ENCODE measurements at regions not wholly inside any gene's neighbourhood (a gene's known extent, or its start where the extent isn't known, plus 50 kb on each side); places are given as distances from the start of the nearest gene placed in this dataset.
"Not testable (repeated sequence)": the region's sequence is repeated elsewhere in the genome, so short reads cannot be mapped to it uniquely, and the experiment has no call there.

- Histone ChIP-seq H3K4me3 (ENCODE audit: low read length in 3 of 3) (no peak overlapping the region), H3K36me3 (ENCODE audit: control insufficient read depth in 3 of 3, insufficient read depth in 3 of 3, low read length in 3 of 3) (no peaks in the 10 kb centered on the region), H3K9ac (ENCODE audit: low read depth in 1 of 3, low read length in 3 of 3) (no peak overlapping the region), H3K27ac (ENCODE audit: low read depth, low read length) (no peak overlapping the region), H3K27me3 (ENCODE audit: control insufficient read depth in 3 of 3, insufficient read depth in 3 of 3, low read length in 3 of 3) (no peaks in the 10 kb centered on the region), H3K4me1 (ENCODE audit: control insufficient read depth in 3 of 3, insufficient read depth in 3 of 3, low read length in 3 of 3) (no peaks in the 10 kb centered on the region), H3K9me3 (ENCODE audit: control insufficient read depth in 3 of 3, low read length in 3 of 3) (no peaks in the 10 kb centered on the region)
These were observed 1360.6 kb upstream of the ACO1 start for GRCh38 chr9:31023847-31024246.

DNA sequence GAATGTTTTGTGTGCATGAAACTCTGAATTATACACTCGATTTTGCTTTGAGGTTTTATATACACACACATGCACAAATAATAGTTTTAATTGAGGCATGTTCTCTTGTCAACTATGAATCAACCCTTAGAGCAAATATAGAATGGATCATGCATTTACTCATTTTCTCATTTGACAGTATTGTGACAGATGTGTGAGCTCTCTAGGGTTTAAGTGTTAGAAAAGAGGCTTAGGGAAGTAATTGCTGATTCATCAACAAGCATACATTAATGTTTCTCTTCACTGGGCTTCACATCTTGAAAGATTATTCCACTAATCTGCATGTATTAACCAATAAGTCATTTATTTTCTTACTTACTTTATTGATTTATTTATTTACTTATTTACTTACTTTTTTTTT is 1356.8 kb upstream of the ACO1 start:
- no peaks in the 10 kb centered on the region for H3K9me3 ChIP-seq (ENCODE audit: control insufficient read depth in 3 of 3, low read length in 3 of 3)

GRCh38 chr9:31028137-31028536 is 1356.3 kb upstream of the ACO1 start:
- Histone ChIP-seq H3K27ac (ENCODE audit: low read depth, low read length) (no peak overlapping the region), H3K27me3 (ENCODE audit: control insufficient read depth in 3 of 3, insufficient read depth in 3 of 3, low read length in 3 of 3) (no peaks in the 10 kb centered on the region), H3K9ac (ENCODE audit: low read depth in 1 of 3, low read length in 3 of 3) (no peak overlapping the region), H3K4me1 (ENCODE audit: control insufficient read depth in 3 of 3, insufficient read depth in 3 of 3, low read length in 3 of 3) (no peaks in the 10 kb centered on the region), H3K9me3 (ENCODE audit: control insufficient read depth in 3 of 3, low read length in 3 of 3) (no peaks in the 10 kb centered on the region), H3K36me3 (ENCODE audit: control insufficient read depth in 3 of 3, insufficient read depth in 3 of 3, low read length in 3 of 3) (no peaks in the 10 kb centered on the region), H3K4me3 (ENCODE audit: low read length in 3 of 3) (no peak overlapping the region)

More for the DNA sequence above, 1356.8 kb upstream of the ACO1 start:
- Histone ChIP-seq H3K27me3 (ENCODE audit: control insufficient read depth in 3 of 3, insufficient read depth in 3 of 3, low read length in 3 of 3) (no peaks in the 10 kb centered on the region), H3K27ac (ENCODE audit: low read depth, low read length) (no peak overlapping the region), H3K4me1 (ENCODE audit: control insufficient read depth in 3 of 3, insufficient read depth in 3 of 3, low read length in 3 of 3) (no peaks in the 10 kb centered on the region), H3K9ac (ENCODE audit: low read depth in 1 of 3, low read length in 3 of 3) (no peak overlapping the region), H3K36me3 (ENCODE audit: control insufficient read depth in 3 of 3, insufficient read depth in 3 of 3, low read length in 3 of 3) (no peaks in the 10 kb centered on the region), H3K4me3 (ENCODE audit: low read length in 3 of 3) (no peak overlapping the region)

DNA sequence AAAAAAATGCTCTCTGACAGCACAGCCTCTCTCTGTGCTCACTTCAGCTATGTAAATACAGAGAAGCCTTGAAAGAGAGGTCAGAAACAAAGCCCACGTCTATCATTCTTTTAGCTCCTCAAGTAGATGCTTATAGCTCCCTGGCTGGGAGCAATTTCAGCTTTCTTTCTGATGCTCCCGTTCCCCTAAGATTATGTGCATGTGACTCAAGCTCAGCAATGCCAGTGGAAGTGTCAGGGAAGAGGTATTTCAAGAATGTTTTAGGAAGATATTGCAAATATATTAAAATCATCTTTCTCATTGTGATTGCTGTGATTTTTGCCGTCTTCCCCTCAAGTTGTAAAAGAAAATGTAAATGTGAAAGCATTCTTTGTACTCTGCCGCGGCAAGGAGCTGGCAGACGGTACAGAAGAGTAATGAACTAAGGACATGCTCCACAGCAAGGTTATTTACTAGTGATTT is 1353.7 kb upstream of the ACO1 start:
- H3K27ac ChIP-seq (ENCODE audit: low read depth, low read length): no peak overlapping the region
- no peaks in the 10 kb centered on the region for H3K4me1 ChIP-seq (ENCODE audit: control insufficient read depth in 3 of 3, insufficient read depth in 3 of 3, low read length in 3 of 3)
- H3K4me3 ChIP-seq (ENCODE audit: low read length in 3 of 3): no peak overlapping the region

DNA sequence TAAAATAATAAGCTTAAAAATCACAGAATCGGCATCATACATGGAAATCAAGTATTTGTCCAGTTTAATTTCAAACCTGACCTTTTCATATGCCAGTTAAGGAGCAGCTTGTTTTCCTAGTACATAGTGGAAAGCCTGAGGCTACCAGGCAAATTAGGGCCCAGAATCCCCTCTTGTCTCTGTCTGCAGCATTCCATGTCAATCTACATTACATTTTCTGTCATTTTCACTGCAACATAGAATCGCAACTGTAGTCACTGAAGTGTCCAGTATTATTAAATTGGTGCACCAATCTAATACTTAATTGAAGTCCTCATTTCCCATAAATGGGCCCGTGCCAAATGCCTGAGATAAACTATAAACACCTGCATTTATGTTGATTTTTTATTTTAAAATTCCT is 1352.2 kb upstream of the ACO1 start:
- H3K36me3 ChIP-seq (ENCODE audit: control insufficient read depth in 3 of 3, insufficient read depth in 3 of 3, low read length in 3 of 3): no peaks in the 10 kb centered on the region
- no peaks in the 10 kb centered on the region for H3K9me3 ChIP-seq (ENCODE audit: control insufficient read depth in 3 of 3, low read length in 3 of 3)
- no peak overlapping the region for H3K9ac ChIP-seq (ENCODE audit: low read depth in 1 of 3, low read length in 3 of 3)
- no peaks in the 10 kb centered on the region for H3K27me3 ChIP-seq (ENCODE audit: control insufficient read depth in 3 of 3, insufficient read depth in 3 of 3, low read length in 3 of 3)
- no peak overlapping the region for H3K4me3 ChIP-seq (ENCODE audit: low read length in 3 of 3)
- no peak overlapping the region for H3K27ac ChIP-seq (ENCODE audit: low read depth, low read length)
- no peaks in the 10 kb centered on the region for H3K4me1 ChIP-seq (ENCODE audit: control insufficient read depth in 3 of 3, insufficient read depth in 3 of 3, low read length in 3 of 3)

More for the DNA sequence above, 1353.7 kb upstream of the ACO1 start:
- H3K9ac ChIP-seq (ENCODE audit: low read depth in 1 of 3, low read length in 3 of 3): no peak overlapping the region
- H3K9me3 ChIP-seq (ENCODE audit: control insufficient read depth in 3 of 3, low read length in 3 of 3): no peaks in the 10 kb centered on the region
- no peaks in the 10 kb centered on the region for H3K36me3 ChIP-seq (ENCODE audit: control insufficient read depth in 3 of 3, insufficient read depth in 3 of 3, low read length in 3 of 3)
- no peaks in the 10 kb centered on the region for H3K27me3 ChIP-seq (ENCODE audit: control insufficient read depth in 3 of 3, insufficient read depth in 3 of 3, low read length in 3 of 3)

DNA sequence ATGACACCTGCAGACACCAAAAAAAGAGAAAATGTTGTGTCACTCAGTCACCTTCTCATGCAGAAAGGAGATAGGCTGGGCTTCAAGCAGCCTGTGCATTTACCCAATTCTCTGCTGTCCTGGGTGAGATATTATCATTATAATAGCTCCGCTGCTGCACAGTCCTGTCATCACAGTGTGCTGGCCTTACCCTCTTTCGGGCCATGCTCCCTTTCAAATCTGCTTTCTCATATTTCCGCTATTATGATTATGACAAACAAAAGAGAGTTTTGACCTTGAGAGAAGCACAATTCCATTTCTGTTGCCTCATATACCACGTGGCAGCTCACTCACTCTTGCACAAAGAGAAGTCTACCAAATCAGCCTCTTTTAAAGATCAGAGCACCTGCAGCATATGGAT is 1350.1 kb upstream of the ACO1 start:
- Histone ChIP-seq H3K27ac (ENCODE audit: low read depth, low read length) (no peak overlapping the region), H3K9me3 (ENCODE audit: control insufficient read depth in 3 of 3, low read length in 3 of 3) (no peaks in the 10 kb centered on the region), H3K4me3 (ENCODE audit: low read length in 3 of 3) (no peak overlapping the region), H3K36me3 (ENCODE audit: control insufficient read depth in 3 of 3, insufficient read depth in 3 of 3, low read length in 3 of 3) (no peaks in the 10 kb centered on the region), H3K9ac (ENCODE audit: low read depth in 1 of 3, low read length in 3 of 3) (no peak overlapping the region), H3K27me3 (ENCODE audit: control insufficient read depth in 3 of 3, insufficient read depth in 3 of 3, low read length in 3 of 3) (no peaks in the 10 kb centered on the region), H3K4me1 (ENCODE audit: control insufficient read depth in 3 of 3, insufficient read depth in 3 of 3, low read length in 3 of 3) (no peaks in the 10 kb centered on the region)

GRCh38 chr9:31040564-31040963 is 1343.9 kb upstream of the ACO1 start:
- Histone ChIP-seq H3K9ac (ENCODE audit: low read depth in 1 of 3, low read length in 3 of 3) (no peak overlapping the region), H3K4me1 (ENCODE audit: control insufficient read depth in 3 of 3, insufficient read depth in 3 of 3, low read length in 3 of 3) (no peaks in the 10 kb centered on the region), H3K4me3 (ENCODE audit: low read length in 3 of 3) (no peak overlapping the region), H3K27ac (ENCODE audit: low read depth, low read length) (no peak overlapping the region), H3K36me3 (ENCODE audit: control insufficient read depth in 3 of 3, insufficient read depth in 3 of 3, low read length in 3 of 3) (no peaks in the 10 kb centered on the region), H3K9me3 (ENCODE audit: control insufficient read depth in 3 of 3, low read length in 3 of 3) (no peaks in the 10 kb centered on the region), H3K27me3 (ENCODE audit: control insufficient read depth in 3 of 3, insufficient read depth in 3 of 3, low read length in 3 of 3) (no peaks in the 10 kb centered on the region)

DNA sequence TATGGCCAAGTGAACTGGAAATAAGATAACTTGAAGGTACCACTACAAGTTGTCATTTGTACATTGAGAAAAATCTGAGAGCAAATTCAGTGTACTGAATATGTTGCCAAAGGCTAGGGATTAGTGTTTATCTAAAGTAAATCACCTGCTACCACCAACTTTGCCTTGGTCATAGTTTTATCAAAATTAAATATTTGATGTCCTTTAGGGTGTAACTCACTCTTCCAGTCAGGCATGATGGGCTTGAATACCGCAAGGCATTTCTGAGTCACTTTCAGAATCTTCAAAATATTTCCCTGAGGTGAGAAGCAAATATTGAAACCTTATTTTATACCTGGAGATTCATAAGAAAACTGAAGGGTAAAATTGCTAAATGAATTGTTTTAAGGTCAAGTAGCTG is 1338.6 kb upstream of the ACO1 start:
- Histone ChIP-seq H3K4me3 (ENCODE audit: low read length in 3 of 3) (no peak overlapping the region), H3K36me3 (ENCODE audit: control insufficient read depth in 3 of 3, insufficient read depth in 3 of 3, low read length in 3 of 3) (no peaks in the 10 kb centered on the region), H3K27me3 (ENCODE audit: control insufficient read depth in 3 of 3, insufficient read depth in 3 of 3, low read length in 3 of 3) (no peaks in the 10 kb centered on the region), H3K9me3 (ENCODE audit: control insufficient read depth in 3 of 3, low read length in 3 of 3) (no peaks in the 10 kb centered on the region), H3K27ac (ENCODE audit: low read depth, low read length) (no peak overlapping the region), H3K9ac (ENCODE audit: low read depth in 1 of 3, low read length in 3 of 3) (no peak overlapping the region), H3K4me1 (ENCODE audit: control insufficient read depth in 3 of 3, insufficient read depth in 3 of 3, low read length in 3 of 3) (no peaks in the 10 kb centered on the region)

- H3K4me3 ChIP-seq (ENCODE audit: low read length in 3 of 3): not testable (repeated sequence)
These were observed 1322.9 kb upstream of the ACO1 start for GRCh38 chr9:31061592-31061991.

DNA sequence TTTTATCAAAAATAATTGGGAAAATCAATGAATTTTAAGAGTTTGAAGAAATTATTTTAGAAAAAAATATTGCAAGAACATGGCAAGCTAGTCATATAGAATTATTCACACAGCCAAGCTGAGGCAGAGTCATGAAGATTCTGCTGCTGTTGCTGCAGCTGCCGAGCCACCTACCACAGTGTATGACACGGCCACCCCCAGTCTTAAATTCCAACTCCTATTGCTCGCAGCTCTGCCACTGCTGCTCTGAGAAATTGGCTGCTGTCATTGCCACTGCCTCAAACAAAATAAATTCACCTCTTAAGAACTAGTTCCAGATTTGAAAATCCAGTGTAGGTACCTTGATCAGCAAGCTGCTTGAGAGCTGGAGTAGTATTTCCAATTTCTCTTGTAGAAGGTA is 1318.8 kb upstream of the ACO1 start:
- H3K27ac ChIP-seq (ENCODE audit: low read depth, low read length): no peak overlapping the region
- no peaks in the 10 kb centered on the region for H3K4me1 ChIP-seq (ENCODE audit: control insufficient read depth in 3 of 3, insufficient read depth in 3 of 3, low read length in 3 of 3)
- H3K4me3 ChIP-seq (ENCODE audit: low read length in 3 of 3): no peak overlapping the region
- no peaks in the 10 kb centered on the region for H3K27me3 ChIP-seq (ENCODE audit: control insufficient read depth in 3 of 3, insufficient read depth in 3 of 3, low read length in 3 of 3)
- no peaks in the 10 kb centered on the region for H3K36me3 ChIP-seq (ENCODE audit: control insufficient read depth in 3 of 3, insufficient read depth in 3 of 3, low read length in 3 of 3)
- no peaks in the 10 kb centered on the region for H3K9me3 ChIP-seq (ENCODE audit: control insufficient read depth in 3 of 3, low read length in 3 of 3)
- H3K9ac ChIP-seq (ENCODE audit: low read depth in 1 of 3, low read length in 3 of 3): no peak overlapping the region

More at GRCh38 chr9:31061592-31061991, 1322.9 kb upstream of the ACO1 start:
- H3K9me3 ChIP-seq (ENCODE audit: control insufficient read depth in 3 of 3, low read length in 3 of 3); H3K27me3 ChIP-seq (ENCODE audit: control insufficient read depth in 3 of 3, insufficient read depth in 3 of 3, low read length in 3 of 3); H3K9ac ChIP-seq (ENCODE audit: low read depth in 1 of 3, low read length in 3 of 3); H3K4me1 ChIP-seq (ENCODE audit: control insufficient read depth in 3 of 3, insufficient read depth in 3 of 3, low read length in 3 of 3); H3K36me3 ChIP-seq (ENCODE audit: control insufficient read depth in 3 of 3, insufficient read depth in 3 of 3, low read length in 3 of 3); H3K27ac ChIP-seq (ENCODE audit: low read depth, low read length): not testable (repeated sequence)

- Histone ChIP-seq H3K27ac (ENCODE audit: low read depth, low read length) (no peak overlapping the region), H3K27me3 (ENCODE audit: control insufficient read depth in 3 of 3, insufficient read depth in 3 of 3, low read length in 3 of 3) (no peaks in the 10 kb centered on the region), H3K4me3 (ENCODE audit: low read length in 3 of 3) (no peak overlapping the region), H3K9ac (ENCODE audit: low read depth in 1 of 3, low read length in 3 of 3) (no peak overlapping the region), H3K36me3 (ENCODE audit: control insufficient read depth in 3 of 3, insufficient read depth in 3 of 3, low read length in 3 of 3) (no peaks in the 10 kb centered on the region), H3K9me3 (ENCODE audit: control insufficient read depth in 3 of 3, low read length in 3 of 3) (no peaks in the 10 kb centered on the region), H3K4me1 (ENCODE audit: control insufficient read depth in 3 of 3, insufficient read depth in 3 of 3, low read length in 3 of 3) (no peaks in the 10 kb centered on the region)
These were observed 1317.0 kb upstream of the ACO1 start for GRCh38 chr9:31067418-31067817.

Measured in skeletal muscle tissue (tissue), 3 donors.